ENCODE measurements at regions not wholly inside any gene's neighbourhood (a gene's known extent, or its start where the extent isn't known, plus 50 kb on each side); places are given as distances from the start of the nearest gene placed in this dataset.
A peak's percentile ranks its signal among the peaks of the same experiment; 100 is the strongest.

DNA sequence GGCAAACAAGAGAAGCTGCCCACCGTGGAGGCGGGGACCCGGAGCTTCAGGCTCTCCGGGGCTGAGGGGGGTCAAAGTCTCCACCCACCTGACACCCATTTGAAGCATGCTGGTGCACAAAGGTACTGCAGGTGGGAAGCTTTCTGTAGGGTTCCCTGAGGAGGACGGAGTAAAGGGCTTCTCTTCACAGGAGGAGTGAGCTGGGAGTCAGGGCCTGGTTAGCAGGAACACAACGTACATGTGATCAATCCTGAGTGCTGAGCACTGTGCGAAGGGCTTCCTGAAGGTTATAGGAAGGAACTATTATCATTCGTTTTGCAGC lies 252.9 kb upstream of the RPL38 start:
- Mint-ChIP-seq H3K4me3 (no peak overlapping the region), H3K27ac (no peak overlapping the region), H3K4me1 (peaks cover 0 to 6% (median 5%) of the 10 kb centered on the region in 3 donors), H3K9me3 (no peaks in the 10 kb centered on the region), H3K27me3 (peaks cover 19 to 21% of the 10 kb centered on the region in 2 donors), H3K36me3 (no peaks in the 10 kb centered on the region)
- ATAC-seq (replicated peaks in 1 of 4) (no peak), DNase-seq (no peak)
- CTCF ChIA-PET, result no interaction called here
- POLR2A ChIA-PET, result no interaction called here
- H3K9me3 ChIP-seq, result no peaks in the 10 kb centered on the region
- WGBS (ENCODE audit: insufficient coverage), result 80% methylated on average over 1 of the region's 8 CpGs
- no peak overlapping the region for H3K27ac ChIP-seq (ENCODE audit: low read length)
- no peaks in the 10 kb centered on the region for H3K36me3 ChIP-seq (ENCODE audit: control insufficient read depth in 2 of 2, extremely low read depth in 1 of 2, insufficient read depth in 1 of 2, low read length in 1 of 2)
- peaks cover 0 to 14% of the 10 kb centered on the region in 2 experiments for H3K4me1 ChIP-seq (ENCODE audit: control insufficient read depth in 1 of 2, extremely low read depth in 1 of 2, insufficient read depth in 2 of 2, low read length in 2 of 2)
- no peak overlapping the region for H3K4me3 ChIP-seq (ENCODE audit: control insufficient read depth in 1 of 2, extremely low read depth in 1 of 2, low read length in 1 of 2)
- peaks cover 2 to 68% of the 10 kb centered on the region in 2 experiments for H3K27me3 ChIP-seq (replicated peaks in 1 of 2; ENCODE audit: control insufficient read depth in 2 of 2, extremely low read depth in 1 of 2, insufficient read depth in 2 of 2, low read length in 1 of 2)

DNA sequence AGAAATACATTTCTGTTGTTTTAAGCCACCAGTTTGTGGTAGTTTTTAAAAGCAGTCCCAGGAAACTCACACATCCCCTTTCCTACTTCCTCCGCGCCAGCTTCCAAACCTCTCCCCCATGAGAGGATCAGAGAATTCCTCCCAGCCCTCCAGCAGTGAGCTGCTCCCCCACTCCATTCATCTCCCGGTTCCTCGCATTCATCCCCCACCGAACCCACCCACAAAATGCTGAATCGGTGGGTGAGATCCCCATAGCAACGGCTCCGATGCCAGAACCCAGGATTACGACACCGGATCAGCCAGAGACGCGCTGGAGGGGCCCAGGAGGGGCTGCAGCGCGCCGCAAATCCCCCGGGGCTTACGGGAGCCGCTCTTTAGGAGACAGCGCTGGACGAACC lies 251.4 kb upstream of the RPL38 start:
- WGBS (ENCODE audit: insufficient coverage), result 16% methylated on average over 20 of the region's 20 CpGs
- CTCF ChIA-PET, result interaction anchor here in 1 of 2 donors (0.6 kb wide), 1 partner anchor 1199 kb away, joined by 3 read pairs; no protein-coding TSS in a partner anchor
- H3K4me3 Mint-ChIP-seq, result peak overlapping the region in 2 of 3 donors; percentile 45 to 51

DNA sequence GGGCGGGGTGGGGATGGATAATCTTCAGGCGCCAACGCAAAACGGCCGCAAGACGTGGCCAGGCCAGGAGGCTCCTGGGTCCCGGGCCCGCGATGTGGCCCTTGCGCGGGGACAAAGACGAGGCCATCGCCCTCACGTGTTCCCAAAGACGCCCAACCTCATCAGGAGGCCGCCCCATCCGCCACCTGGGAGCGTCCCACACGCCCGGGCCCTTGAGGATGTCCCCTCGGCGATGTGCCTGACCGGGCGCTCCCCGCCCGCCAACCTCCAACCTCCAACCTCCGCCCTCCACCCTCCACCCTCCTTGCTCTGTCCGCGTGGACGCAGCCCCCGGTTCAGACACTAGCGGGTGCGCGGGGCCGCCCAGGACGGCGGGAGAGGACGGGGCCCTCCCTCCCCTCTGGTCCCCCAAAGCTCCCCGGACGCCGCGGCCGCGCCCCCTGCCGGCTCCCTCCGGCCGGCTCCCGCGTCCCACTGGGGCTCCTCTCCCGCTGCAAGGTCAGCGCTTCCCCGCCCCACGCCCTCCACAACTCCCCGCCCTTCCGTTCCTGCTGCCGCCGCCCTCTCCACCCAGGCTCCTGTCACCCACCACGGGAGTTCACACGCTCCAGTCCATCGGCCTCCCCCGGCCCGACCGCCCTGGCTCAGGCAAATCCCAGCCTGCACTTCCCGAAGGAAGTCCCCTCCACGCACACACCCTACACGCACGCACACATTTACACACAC lies 250.8 kb upstream of the RPL38 start:
- Mint-ChIP-seq H3K27ac (no peak overlapping the region), H3K36me3 (no peaks in the 10 kb centered on the region), H3K4me3 (no peak overlapping the region), H3K27me3 (peaks cover 15 to 19% of the 10 kb centered on the region in 2 donors), H3K9me3 (no peaks in the 10 kb centered on the region), H3K4me1 (peaks cover 0 to 8% (median 6%) of the 10 kb centered on the region in 3 donors)
- no peaks in the 10 kb centered on the region for H3K36me3 ChIP-seq (ENCODE audit: control insufficient read depth in 2 of 2, extremely low read depth in 1 of 2, insufficient read depth in 1 of 2, low read length in 1 of 2)
- H3K4me1 ChIP-seq (ENCODE audit: control insufficient read depth in 1 of 2, extremely low read depth in 1 of 2, insufficient read depth in 2 of 2, low read length in 2 of 2), result peaks cover 0 to 16% of the 10 kb centered on the region in 2 experiments
- ChIA-PET POLR2A (interaction anchor here in 1 of 2 donors (0.6 kb wide), 1 partner anchor 16 kb away, joined by 3 read pairs; no protein-coding TSS in a partner anchor), CTCF (interaction anchor here in 1 of 2 donors (0.6 kb wide), 1 partner anchor 1198 kb away, joined by 3 read pairs; no protein-coding TSS in a partner anchor)
- no peaks in the 10 kb centered on the region for H3K9me3 ChIP-seq
- WGBS (ENCODE audit: insufficient coverage), result 4% methylated on average over 67 of the region's 67 CpGs
- ATAC-seq (replicated peaks in 1 of 4), result peak; percentile 34 to 79 (median 60)
- peak in 21 of 35 experiments; percentile 2 to 62 (median 28) for DNase-seq
- peak overlapping the region in 1 of 2 donors; percentile 23 for H3K4me3 ChIP-seq (ENCODE audit: control insufficient read depth in 1 of 2, extremely low read depth in 1 of 2, low read length in 1 of 2)
- H3K27ac ChIP-seq (ENCODE audit: low read length), result no peak overlapping the region
- peaks cover 2 to 71% of the 10 kb centered on the region in 2 experiments for H3K27me3 ChIP-seq (replicated peaks in 1 of 2; ENCODE audit: control insufficient read depth in 2 of 2, extremely low read depth in 1 of 2, insufficient read depth in 2 of 2, low read length in 1 of 2)

More for the DNA sequence above, 251.4 kb upstream of the RPL38 start:
- no peaks in the 10 kb centered on the region for H3K36me3 Mint-ChIP-seq
- no peak for DNase-seq
- peaks cover 19% of the 10 kb centered on the region in 2 donors for H3K27me3 Mint-ChIP-seq
- Histone ChIP-seq H3K36me3 (ENCODE audit: control insufficient read depth in 2 of 2, extremely low read depth in 1 of 2, insufficient read depth in 1 of 2, low read length in 1 of 2) (no peaks in the 10 kb centered on the region), H3K4me1 (ENCODE audit: control insufficient read depth in 1 of 2, extremely low read depth in 1 of 2, insufficient read depth in 2 of 2, low read length in 2 of 2) (peaks cover 0 to 16% of the 10 kb centered on the region in 2 experiments), H3K27ac (ENCODE audit: low read length) (no peak overlapping the region), H3K9me3 (no peaks in the 10 kb centered on the region), H3K27me3 (replicated peaks in 1 of 2; ENCODE audit: control insufficient read depth in 2 of 2, extremely low read depth in 1 of 2, insufficient read depth in 2 of 2, low read length in 1 of 2) (peaks cover 2 to 74% of the 10 kb centered on the region in 2 experiments), H3K4me3 (ENCODE audit: control insufficient read depth in 1 of 2, extremely low read depth in 1 of 2, low read length in 1 of 2) (peak overlapping the region in 1 of 2 donors; percentile 23)
- POLR2A ChIA-PET, result interaction anchor here in 1 of 2 donors (0.6 kb wide), 1 partner anchor 16 kb away, joined by 3 read pairs; no protein-coding TSS in a partner anchor
- ATAC-seq (replicated peaks in 1 of 4), result peak in 1 of 4 experiments; percentile 14
- H3K9me3 Mint-ChIP-seq, result no peaks in the 10 kb centered on the region
- H3K27ac Mint-ChIP-seq, result peak overlapping the region in 1 of 2 donors; percentile 7
- H3K4me1 Mint-ChIP-seq, result peaks cover 0 to 8% (median 6%) of the 10 kb centered on the region in 3 donors

DNA sequence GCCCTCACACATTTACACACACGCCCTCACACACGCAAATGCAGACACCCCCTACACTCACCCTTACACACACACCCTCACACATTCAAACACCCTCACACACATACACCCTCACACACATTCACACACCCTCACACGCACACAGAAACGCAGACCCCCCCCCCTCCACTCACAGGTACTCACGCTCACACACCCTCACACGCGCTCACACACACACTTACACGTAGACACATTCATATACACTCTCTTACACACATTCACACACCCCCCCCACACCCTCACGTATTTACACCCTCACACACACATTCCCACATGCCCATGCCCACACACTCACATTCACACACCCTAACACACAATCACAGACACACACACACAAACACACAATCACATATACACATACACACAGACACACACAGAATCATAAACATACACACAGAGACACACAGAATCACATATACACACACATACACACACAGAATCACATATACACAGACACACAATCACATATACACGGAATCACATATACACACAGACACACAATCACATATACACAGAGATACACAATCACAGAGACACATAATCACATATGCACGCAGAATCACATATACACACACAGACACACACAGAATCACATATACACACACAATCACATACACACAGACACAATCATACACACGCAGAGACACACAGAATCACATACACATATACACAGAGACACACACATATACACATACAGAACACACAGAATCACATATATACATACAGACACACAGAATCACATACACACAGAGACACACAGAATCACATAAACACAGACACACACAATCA lies 250.1 kb upstream of the RPL38 start:
- H3K27ac ChIP-seq (ENCODE audit: low read length), result no peak overlapping the region
- CTCF ChIA-PET, result no interaction called here
- peaks cover 0 to 16% of the 10 kb centered on the region in 2 experiments for H3K4me1 ChIP-seq (ENCODE audit: control insufficient read depth in 1 of 2, extremely low read depth in 1 of 2, insufficient read depth in 2 of 2, low read length in 2 of 2)
- no peak overlapping the region for H3K4me3 ChIP-seq (ENCODE audit: control insufficient read depth in 1 of 2, extremely low read depth in 1 of 2, low read length in 1 of 2)
- POLR2A ChIA-PET, result no interaction called here
- H3K4me3 Mint-ChIP-seq, result no peak overlapping the region
- peaks cover 0 to 65% of the 10 kb centered on the region in 2 experiments for H3K27me3 ChIP-seq (replicated peaks in 1 of 2; ENCODE audit: control insufficient read depth in 2 of 2, extremely low read depth in 1 of 2, insufficient read depth in 2 of 2, low read length in 1 of 2)
- H3K36me3 Mint-ChIP-seq, result no peaks in the 10 kb centered on the region
- H3K27ac Mint-ChIP-seq, result no peak overlapping the region
- 70% methylated on average over 12 of the region's 12 CpGs for WGBS (ENCODE audit: insufficient coverage)
- H3K9me3 ChIP-seq, result no peaks in the 10 kb centered on the region
- H3K9me3 Mint-ChIP-seq, result no peaks in the 10 kb centered on the region
- peaks cover 0 to 8% (median 6%) of the 10 kb centered on the region in 3 donors for H3K4me1 Mint-ChIP-seq
- ATAC-seq (replicated peaks in 1 of 4), result peak in 1 of 4 experiments; percentile 29
- H3K27me3 Mint-ChIP-seq, result peaks cover 10 to 14% of the 10 kb centered on the region in 2 donors
- H3K36me3 ChIP-seq (ENCODE audit: control insufficient read depth in 2 of 2, extremely low read depth in 1 of 2, insufficient read depth in 1 of 2, low read length in 1 of 2), result no peaks in the 10 kb centered on the region
- DNase-seq, result no peak

DNA sequence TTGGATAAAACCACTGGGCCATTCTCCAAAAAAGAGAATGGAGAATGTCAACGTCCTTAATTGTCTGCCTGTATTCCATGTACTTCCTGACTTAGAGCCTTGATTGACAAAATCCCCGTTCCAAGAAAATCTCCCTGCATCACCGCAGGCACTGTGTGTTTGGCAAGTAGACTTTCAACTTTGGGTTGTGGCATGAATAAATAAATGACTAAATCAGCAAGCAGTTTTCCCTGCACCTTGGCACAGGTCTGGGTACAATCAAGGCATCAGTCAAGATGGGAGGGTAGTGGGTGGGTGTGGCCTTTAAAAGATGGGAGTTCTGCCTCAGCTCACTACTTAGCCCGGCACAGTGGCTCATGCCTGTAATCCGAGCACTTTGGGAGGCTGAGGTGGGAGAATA lies 248.5 kb upstream of the RPL38 start:
- H3K27me3 ChIP-seq (replicated peaks in 1 of 2; ENCODE audit: control insufficient read depth in 2 of 2, extremely low read depth in 1 of 2, insufficient read depth in 2 of 2, low read length in 1 of 2), result peaks cover 0 to 52% of the 10 kb centered on the region in 2 experiments
- Mint-ChIP-seq H3K27ac (no peak overlapping the region), H3K4me3 (no peak overlapping the region), H3K36me3 (no peaks in the 10 kb centered on the region), H3K27me3 (peaks cover 7 to 11% of the 10 kb centered on the region in 2 donors), H3K4me1 (peaks cover 0 to 8% (median 6%) of the 10 kb centered on the region in 3 donors), H3K9me3 (peaks cover 0 to 2% (median under 1%) of the 10 kb centered on the region in 3 donors)
- ChIA-PET CTCF (interaction anchor here in 1 of 2 donors (0.7 kb wide), 1 partner anchor 480 kb away, joined by 3 read pairs; no protein-coding TSS in a partner anchor), POLR2A (no interaction called here)
- H3K4me1 ChIP-seq (ENCODE audit: control insufficient read depth in 1 of 2, extremely low read depth in 1 of 2, insufficient read depth in 2 of 2, low read length in 2 of 2), result peaks cover 0 to 16% of the 10 kb centered on the region in 2 experiments
- H3K9me3 ChIP-seq, result no peaks in the 10 kb centered on the region
- ATAC-seq (replicated peaks in 1 of 4) (no peak), DNase-seq (no peak)
- H3K4me3 ChIP-seq (ENCODE audit: control insufficient read depth in 1 of 2, extremely low read depth in 1 of 2, low read length in 1 of 2), result no peak overlapping the region
- no peaks in the 10 kb centered on the region for H3K36me3 ChIP-seq (ENCODE audit: control insufficient read depth in 2 of 2, extremely low read depth in 1 of 2, insufficient read depth in 1 of 2, low read length in 1 of 2)
- no peak overlapping the region for H3K27ac ChIP-seq (ENCODE audit: low read length)
- WGBS (ENCODE audit: insufficient coverage), result 94% methylated on average over 3 of the region's 5 CpGs

DNA sequence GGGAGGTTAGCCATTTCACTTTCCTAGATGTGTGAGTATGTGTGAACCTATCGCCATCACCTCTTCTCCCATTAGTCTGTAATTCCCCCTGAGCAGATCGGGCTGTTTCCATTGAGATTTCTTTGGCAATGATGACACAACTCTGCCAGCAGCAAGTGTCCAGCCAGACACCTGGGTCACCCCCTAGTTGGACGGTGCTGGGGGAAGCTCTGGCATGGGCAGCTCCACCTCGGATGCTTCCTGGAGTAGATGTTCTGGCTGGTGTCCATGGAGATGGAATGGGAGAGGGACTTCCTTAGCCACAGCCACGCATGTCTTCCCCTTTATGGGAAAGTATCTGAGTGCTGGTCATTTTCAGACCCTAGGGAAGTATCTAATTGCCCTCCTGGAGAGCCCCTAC lies 247.9 kb upstream of the RPL38 start:
- ATAC-seq (replicated peaks in 1 of 4) (no peak), DNase-seq (no peak)
- ChIA-PET CTCF (no interaction called here), POLR2A (no interaction called here)
- H3K4me1 Mint-ChIP-seq, result peaks cover 0 to 8% (median 6%) of the 10 kb centered on the region in 3 donors
- Histone ChIP-seq H3K36me3 (ENCODE audit: control insufficient read depth in 2 of 2, extremely low read depth in 1 of 2, insufficient read depth in 1 of 2, low read length in 1 of 2) (no peaks in the 10 kb centered on the region), H3K27me3 (replicated peaks in 1 of 2; ENCODE audit: control insufficient read depth in 2 of 2, extremely low read depth in 1 of 2, insufficient read depth in 2 of 2, low read length in 1 of 2) (peaks cover 0 to 56% of the 10 kb centered on the region in 2 experiments), H3K4me3 (ENCODE audit: control insufficient read depth in 1 of 2, extremely low read depth in 1 of 2, low read length in 1 of 2) (no peak overlapping the region), H3K27ac (ENCODE audit: low read length) (no peak overlapping the region), H3K4me1 (ENCODE audit: control insufficient read depth in 1 of 2, extremely low read depth in 1 of 2, insufficient read depth in 2 of 2, low read length in 2 of 2) (peaks cover 0 to 16% of the 10 kb centered on the region in 2 experiments), H3K9me3 (no peaks in the 10 kb centered on the region)
- H3K27ac Mint-ChIP-seq, result no peak overlapping the region
- peaks cover 3 to 5% (median 4%) of the 10 kb centered on the region in 3 donors for H3K9me3 Mint-ChIP-seq
- WGBS (ENCODE audit: insufficient coverage), result 87% methylated on average over 3 of the region's 5 CpGs
- H3K4me3 Mint-ChIP-seq, result no peak overlapping the region
- H3K27me3 Mint-ChIP-seq, result peaks cover 7 to 11% of the 10 kb centered on the region in 2 donors
- no peaks in the 10 kb centered on the region for H3K36me3 Mint-ChIP-seq
